Right lobe of liver (tissue), 4 donors: ENCODE measurements at regions not wholly inside any gene's neighbourhood (a gene's known extent, or its start where the extent isn't known, plus 50 kb on each side); places are given as distances from the start of the nearest gene placed in this dataset.

Source experiments
- CTCF ChIP-seq, 4 donors: fragments of 200-600 bp in 3 of 4; fragments of 450-650 bp in 1 of 4; IDR thresholded peaks; one replicate each; pipeline versions ENCODE4 v1.5.1 to v1.8.0; 2016 to 2022; ENCODE audit warnings: antibody characterized with exemption in 4 of 4, mild to moderate bottlenecking in 2 of 4
- POLR2A ChIP-seq: fragments of 450-650 bp; IDR thresholded peaks from one replicate; pipeline ENCODE4 v1.6.1; 2017; ENCODE audit warnings: antibody characterized with exemption, mild to moderate bottlenecking
- donor health status: DM: no; HTN: no; CAD: no.
- donor health status: DM: no; HTN: no; CAD: no.
- donor health status: DM: no; HTN: yes; CAD: no.

- TF ChIP-seq CTCF (IDR thresholded peaks at IDR 0.05), result no peak
- no peak for TF ChIP-seq POLR2A
Observed at GRCh38 chr4:134278675-134279074, 77.1 kb upstream of the PABPC4L start.
